Liver (tissue), 8 donors: ENCODE measurements at regions not wholly inside any gene's neighbourhood (a gene's known extent, or its start where the extent isn't known, plus 50 kb on each side); places are given as distances from the start of the nearest gene placed in this dataset.

Experiments used
- DNase-seq: peaks from one replicate; pipeline ENCODE4 v3.0.0-alpha.2; 2017; ENCODE audit warnings: low spot score
- H3K27ac ChIP-seq, 2 donors: one replicate each; pipeline ENCODE4 v1.7.0; 2013; ENCODE audit warnings: inconsistent platforms in 2 of 2, low read length in 2 of 2, control low read depth in 1 of 2, low read depth in 1 of 2, mild to moderate bottlenecking in 1 of 2
- H3K27me3 ChIP-seq, 4 donors: one replicate each; pipeline versions ENCODE4 v1.6.1 to v1.7.0; 2013; ENCODE audit warnings: low read length in 3 of 4, inconsistent platforms in 1 of 4, mild to moderate bottlenecking in 1 of 4, moderate library complexity in 1 of 4; ENCODE audit not compliant: control insufficient read depth in 4 of 4, insufficient read depth in 4 of 4
- H3K36me3 ChIP-seq, 4 donors: one replicate each; pipeline versions ENCODE4 v1.6.1 to v1.7.0; 2013; ENCODE audit warnings: low read length in 3 of 4, mild to moderate bottlenecking in 3 of 4, low read depth in 1 of 4, moderate library complexity in 1 of 4; ENCODE audit not compliant: control insufficient read depth in 4 of 4, insufficient read depth in 3 of 4
- H3K4me1 ChIP-seq, 4 donors: one replicate each; pipeline versions ENCODE4 v1.6.1 to v1.7.0; 2013; ENCODE audit warnings: low read length in 3 of 4, mild to moderate bottlenecking in 3 of 4, moderate library complexity in 1 of 4; ENCODE audit not compliant: control insufficient read depth in 4 of 4, insufficient read depth in 4 of 4
- H3K4me3 ChIP-seq, 3 donors: one replicate each; pipeline versions ENCODE4 v1.6.1 to v1.7.0; 2013; ENCODE audit warnings: low read length in 3 of 3, control low read depth in 1 of 3, low read depth in 1 of 3, mild to moderate bottlenecking in 1 of 3
- H3K9ac ChIP-seq, 2 donors: one replicate each; pipeline ENCODE4 v1.7.0; 2013; ENCODE audit warnings: low read length in 2 of 2, mild to moderate bottlenecking in 2 of 2, moderate library complexity in 2 of 2, control low read depth in 1 of 2, low read depth in 1 of 2
- H3K9me3 ChIP-seq, 4 donors: one replicate each; pipeline versions ENCODE4 v1.6.1 to v1.7.0; 2013; ENCODE audit warnings: low read length in 3 of 4; ENCODE audit not compliant: control insufficient read depth in 4 of 4
- ATF3 ChIP-seq: IDR thresholded peaks from 2 replicates; pipeline ENCODE4 v1.6.1; 2016; ENCODE audit warnings: antibody characterized with exemption
- EGR1 ChIP-seq, 2 donors: IDR thresholded peaks; 2 replicates each; pipeline ENCODE4 v1.6.1; 2016 to 2018; ENCODE audit warnings: antibody characterized with exemption in 2 of 2, low read depth in 2 of 2
- FOXA1 ChIP-seq: IDR thresholded peaks from 2 replicates; pipeline ENCODE4 v1.6.1; 2016; ENCODE audit warnings: antibody characterized with exemption
- FOXA2 ChIP-seq: IDR thresholded peaks from 2 replicates; pipeline ENCODE4 v1.6.1; 2016; ENCODE audit warnings: antibody characterized with exemption
- HNF4G ChIP-seq: IDR thresholded peaks from 2 replicates; pipeline ENCODE4 v1.6.1; 2016; ENCODE audit warnings: antibody characterized with exemption
- JUND ChIP-seq, 2 donors: IDR thresholded peaks; 2 replicates each; pipeline ENCODE4 v1.6.1; 2016; ENCODE audit warnings: antibody characterized with exemption in 2 of 2
- NR2F2 ChIP-seq: IDR thresholded peaks from 2 replicates; pipeline ENCODE4 v1.6.1; 2016; ENCODE audit warnings: antibody characterized with exemption
- RAD21 ChIP-seq, 2 donors: IDR thresholded peaks; 2 replicates each; pipeline ENCODE4 v1.6.1; 2016; ENCODE audit warnings: antibody characterized with exemption in 2 of 2, mild to moderate bottlenecking in 2 of 2
- REST ChIP-seq: IDR thresholded peaks from 2 replicates; pipeline ENCODE4 v1.6.1; 2016; ENCODE audit warnings: antibody characterized with exemption, mild to moderate bottlenecking
- RXRA ChIP-seq, 2 donors: IDR thresholded peaks; 2 replicates each; pipeline ENCODE4 v1.6.1; 2017 to 2018; ENCODE audit warnings: antibody characterized with exemption in 2 of 2, mild to moderate bottlenecking in 1 of 2
- YY1 ChIP-seq: IDR thresholded peaks from 2 replicates; pipeline ENCODE4 v1.6.1; 2016; ENCODE audit warnings: antibody characterized with exemption, mild to moderate bottlenecking
- ZBTB33 ChIP-seq: IDR thresholded peaks from 2 replicates; pipeline ENCODE4 v1.6.1; 2016; ENCODE audit warnings: antibody characterized with exemption
- WGBS: extraction: QIAGEN DNeasy Blood & Tissue Kit; methylation state at CpG from one replicate; pipeline ENCODE4 v1.1.7; 2013; 5-methylcytosine and 5-hydroxymethylcytosine counted together
- TF ChIP-seq, protein P1 (sequence below): fragments of 150-350 bp; IDR thresholded peaks from 2 replicates; pipeline ENCODE4 v1.5.1; 2017; ENCODE audit warnings: improper control_type of control experiment, low read depth, low read length; ENCODE audit not compliant: missing input control
- donor health status: healthy.
- donor health status: healthy.
- donor health status: healthy.
- donor health status: healthy.
- donor health status: healthy.

GRCh38 chr14:25833341-25834126 is 764.3 kb downstream of the NOVA1 start:
- H3K4me1 ChIP-seq, result no peaks in the 10 kb centered on the region
- TF ChIP-seq YY1, result no peak
- peak; percentile 45 to 53 for TF ChIP-seq RAD21 (IDR thresholded peaks at IDR 0.05)
- H3K36me3 ChIP-seq, result no peaks in the 10 kb centered on the region
- no peaks in the 10 kb centered on the region for H3K9me3 ChIP-seq
- no peak overlapping the region for H3K4me3 ChIP-seq
- no peak overlapping the region for H3K27ac ChIP-seq
- H3K27me3 ChIP-seq, result peaks cover 0 to 5% (median 0%) of the 10 kb centered on the region in 4 donors
- WGBS, result 49% methylated on average over 12 of the region's 12 CpGs
- no peak for DNase-seq
- no peak overlapping the region for H3K9ac ChIP-seq

GRCh38 chr14:25832585-25832984 is 765.2 kb downstream of the NOVA1 start:
- no peak overlapping the region for H3K4me3 ChIP-seq
- TF ChIP-seq ZBTB33, result no peak
- no peak for TF ChIP-seq FOXA1
- no peak for TF ChIP-seq JUND (IDR thresholded peaks at IDR 0.05)
- no peak for TF ChIP-seq RXRA (IDR thresholded peaks at IDR 0.05)
- no peak for TF ChIP-seq FOXA2
- TF ChIP-seq HNF4G, result no peak
- TF ChIP-seq ATF3, result no peak
- TF ChIP-seq REST, result no peak
- TF ChIP-seq RAD21 (IDR thresholded peaks at IDR 0.05), result no peak
- no peak for TF ChIP-seq EGR1 (IDR thresholded peaks at IDR 0.05; ENCODE audit: low read depth in 2 of 2)
- TF ChIP-seq, protein P1, sequence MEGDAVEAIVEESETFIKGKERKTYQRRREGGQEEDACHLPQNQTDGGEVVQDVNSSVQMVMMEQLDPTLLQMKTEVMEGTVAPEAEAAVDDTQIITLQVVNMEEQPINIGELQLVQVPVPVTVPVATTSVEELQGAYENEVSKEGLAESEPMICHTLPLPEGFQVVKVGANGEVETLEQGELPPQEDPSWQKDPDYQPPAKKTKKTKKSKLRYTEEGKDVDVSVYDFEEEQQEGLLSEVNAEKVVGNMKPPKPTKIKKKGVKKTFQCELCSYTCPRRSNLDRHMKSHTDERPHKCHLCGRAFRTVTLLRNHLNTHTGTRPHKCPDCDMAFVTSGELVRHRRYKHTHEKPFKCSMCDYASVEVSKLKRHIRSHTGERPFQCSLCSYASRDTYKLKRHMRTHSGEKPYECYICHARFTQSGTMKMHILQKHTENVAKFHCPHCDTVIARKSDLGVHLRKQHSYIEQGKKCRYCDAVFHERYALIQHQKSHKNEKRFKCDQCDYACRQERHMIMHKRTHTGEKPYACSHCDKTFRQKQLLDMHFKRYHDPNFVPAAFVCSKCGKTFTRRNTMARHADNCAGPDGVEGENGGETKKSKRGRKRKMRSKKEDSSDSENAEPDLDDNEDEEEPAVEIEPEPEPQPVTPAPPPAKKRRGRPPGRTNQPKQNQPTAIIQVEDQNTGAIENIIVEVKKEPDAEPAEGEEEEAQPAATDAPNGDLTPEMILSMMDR, result no peak
- no peak for TF ChIP-seq NR2F2
- no peak for DNase-seq
- H3K36me3 ChIP-seq, result no peaks in the 10 kb centered on the region
- 62% methylated on average over 4 of the region's 4 CpGs for WGBS
- H3K9me3 ChIP-seq, result no peaks in the 10 kb centered on the region
- H3K27ac ChIP-seq, result no peak overlapping the region
- H3K9ac ChIP-seq, result no peak overlapping the region
- peaks cover 0 to 5% (median 0%) of the 10 kb centered on the region in 4 donors for H3K27me3 ChIP-seq
- no peaks in the 10 kb centered on the region for H3K4me1 ChIP-seq
